ENCODE measurements at regions not wholly inside any gene's neighbourhood (a gene's known extent, or its start where the extent isn't known, plus 50 kb on each side); places are given as distances from the start of the nearest gene placed in this dataset.

GRCh38 chr2:103818176-103818575, 1035.7 kb upstream of the POU3F3 start:
- TF ChIP-seq CTCF (IDR thresholded peaks at IDR 0.05 in 8 of 11, conservative IDR thresholded peaks at IDR 0.05 in 3 of 11) = no peak
- no peak for TF ChIP-seq POLR2AphosphoS5 (IDR thresholded peaks at IDR 0.05)
- TF ChIP-seq POLR2A (IDR thresholded peaks at IDR 0.05) = no peak

Data from spleen (tissue), 7 donors.